Heart left ventricle (tissue), 16 donors: ENCODE measurements at regions not wholly inside any gene's neighbourhood (a gene's known extent, or its start where the extent isn't known, plus 50 kb on each side); places are given as distances from the start of the nearest gene placed in this dataset.

Source experiments
- ATAC-seq, 4 donors: fragments of 200-7000 bp; cut with Tn5 transposase; one replicate each; pipeline ENCODE4 v1.9.1; 2020 to 2022; ENCODE audit warnings: moderate library complexity in 4 of 4, mild to moderate bottlenecking in 3 of 4, moderate number of reproducible peaks in 1 of 4
- DNase-seq, 5 donors: peaks; one replicate each; pipeline ENCODE4 v3.0.0-alpha.2; 2020
- H3K27ac ChIP-seq, 12 donors: fragments of 200-600 bp; sonication (generic) in 4 of 12; one replicate each; pipeline versions ENCODE4 v1.5.0 to v1.8.0; 2016 to 2022; ENCODE audit warnings: mild to moderate bottlenecking in 2 of 12
- H3K27me3 ChIP-seq, 9 donors: fragments of 200-600 bp; sonication (generic) in 2 of 9; one replicate each; pipeline versions ENCODE4 v1.5.1 to v1.8.0; 2016 to 2022; ENCODE audit warnings: mild to moderate bottlenecking in 3 of 9
- H3K36me3 ChIP-seq, 9 donors: fragments of 200-600 bp; sonication (generic) in 2 of 9; one replicate each; pipeline versions ENCODE4 v1.5.0 to v1.8.0; 2018 to 2022; ENCODE audit warnings: mild to moderate bottlenecking in 2 of 9
- H3K4me1 ChIP-seq, 12 donors: fragments of 200-600 bp; sonication (generic) in 4 of 12; one replicate each; pipeline versions ENCODE4 v1.5.0 to v1.8.0; 2016 to 2022; ENCODE audit warnings: mild to moderate bottlenecking in 3 of 12
- H3K4me3 ChIP-seq, 12 donors: fragments of 200-600 bp; sonication (generic) in 4 of 12; one replicate each; pipeline versions ENCODE4 v1.5.0 to v1.8.0; 2017 to 2022; ENCODE audit warnings: mild to moderate bottlenecking in 9 of 12, moderate library complexity in 4 of 12
- H3K9me3 ChIP-seq, 12 donors: fragments of 200-600 bp; sonication (generic) in 4 of 12; one replicate each; pipeline versions ENCODE4 v1.5.0 to v1.8.0; 2016 to 2022; ENCODE audit warnings: mild to moderate bottlenecking in 1 of 12
- POLR2A ChIP-seq, 2 donors: fragments of 450-650 bp; IDR thresholded peaks; one replicate each; pipeline ENCODE4 v1.6.1; 2017; ENCODE audit warnings: antibody characterized with exemption in 2 of 2, mild to moderate bottlenecking in 2 of 2, moderate library complexity in 2 of 2
- WGBS, 4 donors: extraction: QIAGEN DNeasy Blood & Tissue Kit in 2 of 4; methylation state at CpG; one replicate each; pipeline versions ENCODE4 v1.1.5 to v1.1.7; 2013 to 2018; 5-methylcytosine and 5-hydroxymethylcytosine counted together
- intact Hi-C, 10 donors: fragments of 100-400 bp; cut with DNase I; formaldehyde crosslinking; loops; one replicate each; pipeline versions ENCODE4 v1.11.1 to v1.14.2; 2022
- TF ChIP-seq, protein P1 (sequence below), 12 donors: fragments of 200-600 bp; sonication (generic) in 4 of 12; IDR thresholded peaks; one replicate each; pipeline versions ENCODE4 v1.5.0 to v1.8.0; 2018 to 2022; ENCODE audit warnings: antibody characterized with exemption in 12 of 12, mild to moderate bottlenecking in 5 of 12
- donor health status: ischemic (EF 13 %, LVEDD 7.1; RV severe dilation, severe dysfunction).
- donor health status: healthy with polysubstance abuse.
- donor health status: DM: no; HTN: yes; CAD: no.
- donor health status: DM: no; HTN: no; CAD: no.
- donor health status: ischemic (EF 25% LVEDD 6.9; RV normal size, moderate dysfunction).
- donor health status: ischemic (EF 25% LVEDD 5.7; RV mildly dilated, moderate dysfunction).
- donor health status: healthy.
- donor health status: DM: yes; HTN: yes; CAD: no.
- donor health status: ischemic (EF 35%, LVEDD 5.7; RV mildly dilated, moderate dysfunction).
- donor health status: nonischemic (EF 11% LVEDD 7.7; RV severe dilation, severe dysfunction).
- donor health status: DM: yes; HTN: yes; CAD: no.
- donor health status: PGD.
- donor health status: ischemic (EF 29% LVEDD 5.4; RV normal size, mild dysfunction).
- donor health status: nonischemic (EF 23%, LVEDD 6.1; RV moderate dilation, normal function).

DNA sequence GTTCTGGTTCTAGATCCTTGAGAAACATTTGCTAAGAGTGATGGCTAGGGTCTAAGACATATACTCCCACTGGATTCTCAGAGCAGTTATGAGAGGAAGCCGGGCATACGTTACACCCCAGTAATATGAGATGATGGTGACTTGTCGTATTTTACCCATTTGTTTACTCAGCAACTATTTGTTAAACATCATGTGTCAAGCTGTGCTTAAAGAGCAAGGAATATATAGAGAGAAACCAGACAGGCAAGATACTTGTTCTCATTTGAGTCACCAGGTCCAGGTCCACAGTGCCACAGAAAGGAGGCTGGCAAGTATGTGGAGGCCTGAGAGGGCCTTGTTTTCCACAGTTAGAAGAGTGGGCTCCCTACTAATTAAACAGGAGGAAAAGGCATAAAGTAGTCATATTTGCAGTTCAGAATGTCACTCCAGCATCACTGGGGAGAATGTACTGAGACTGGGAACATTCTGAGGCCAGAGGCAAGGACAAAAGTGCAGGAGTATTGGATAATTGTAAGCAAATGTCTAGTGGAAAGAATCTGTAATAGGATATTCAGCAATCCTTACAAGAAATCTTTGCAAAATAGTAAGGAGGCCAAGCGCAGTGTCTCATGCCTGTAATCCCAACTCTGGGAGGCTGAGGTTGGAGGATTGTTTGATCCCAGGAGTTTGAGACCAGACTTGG, 142.2 kb downstream of the IRS2 start:
- no peak for ATAC-seq
- intact Hi-C loops = no loop called here
- WGBS, 4 donors = 72 to 74% (median 72%) methylated on average over 4 of the region's 4 CpGs
- DNase-seq = no peak
- no peak for TF ChIP-seq POLR2A (IDR thresholded peaks at IDR 0.05)
- TF ChIP-seq, protein P1, sequence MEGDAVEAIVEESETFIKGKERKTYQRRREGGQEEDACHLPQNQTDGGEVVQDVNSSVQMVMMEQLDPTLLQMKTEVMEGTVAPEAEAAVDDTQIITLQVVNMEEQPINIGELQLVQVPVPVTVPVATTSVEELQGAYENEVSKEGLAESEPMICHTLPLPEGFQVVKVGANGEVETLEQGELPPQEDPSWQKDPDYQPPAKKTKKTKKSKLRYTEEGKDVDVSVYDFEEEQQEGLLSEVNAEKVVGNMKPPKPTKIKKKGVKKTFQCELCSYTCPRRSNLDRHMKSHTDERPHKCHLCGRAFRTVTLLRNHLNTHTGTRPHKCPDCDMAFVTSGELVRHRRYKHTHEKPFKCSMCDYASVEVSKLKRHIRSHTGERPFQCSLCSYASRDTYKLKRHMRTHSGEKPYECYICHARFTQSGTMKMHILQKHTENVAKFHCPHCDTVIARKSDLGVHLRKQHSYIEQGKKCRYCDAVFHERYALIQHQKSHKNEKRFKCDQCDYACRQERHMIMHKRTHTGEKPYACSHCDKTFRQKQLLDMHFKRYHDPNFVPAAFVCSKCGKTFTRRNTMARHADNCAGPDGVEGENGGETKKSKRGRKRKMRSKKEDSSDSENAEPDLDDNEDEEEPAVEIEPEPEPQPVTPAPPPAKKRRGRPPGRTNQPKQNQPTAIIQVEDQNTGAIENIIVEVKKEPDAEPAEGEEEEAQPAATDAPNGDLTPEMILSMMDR (IDR thresholded peaks at IDR 0.05) = no peak
- peaks cover 0 to 18% (median 0%) of the 10 kb centered on the region in 12 donors for H3K4me1 ChIP-seq
- no peak overlapping the region for H3K4me3 ChIP-seq
- no peaks in the 10 kb centered on the region for H3K36me3 ChIP-seq
- no peak overlapping the region for H3K27ac ChIP-seq
- peaks cover 0 to 9% (median 0%) of the 10 kb centered on the region in 9 donors for H3K27me3 ChIP-seq
- H3K9me3 ChIP-seq = peaks cover 0 to 23% (median 16%) of the 10 kb centered on the region in 12 donors

DNA sequence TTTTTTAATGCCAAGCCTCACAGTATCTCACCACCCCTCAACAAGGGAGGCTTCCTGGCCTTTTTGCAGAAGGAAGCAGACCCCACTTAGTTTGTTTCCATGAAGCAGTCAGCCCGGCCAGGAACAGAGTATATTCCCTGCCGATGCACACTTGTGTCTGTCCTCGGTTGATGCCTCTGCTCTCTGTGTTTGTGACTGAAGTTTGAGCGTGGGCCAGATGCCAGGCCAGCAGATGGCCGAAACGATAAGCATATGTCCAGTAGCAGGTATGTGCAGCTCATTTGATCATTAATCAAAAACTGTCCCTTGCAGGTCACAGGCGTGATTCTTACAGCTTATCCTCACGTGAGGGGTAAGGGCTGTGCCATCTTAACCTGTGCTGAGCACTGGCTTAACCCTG, 144.0 kb downstream of the IRS2 start:
- H3K27me3 ChIP-seq = peaks cover 0 to 5% (median 0%) of the 10 kb centered on the region in 9 donors
- peaks cover 0 to 17% (median 0%) of the 10 kb centered on the region in 12 donors for H3K4me1 ChIP-seq
- intact Hi-C loops = no loop called here
- DNase-seq = no peak
- peaks cover 0 to 30% (median 18%) of the 10 kb centered on the region in 12 donors for H3K9me3 ChIP-seq
- 79 to 91% (median 88%) methylated on average over 7 to 8 of the region's 8 CpGs for WGBS, 4 donors
- H3K4me3 ChIP-seq = no peak overlapping the region
- H3K27ac ChIP-seq = no peak overlapping the region
- TF ChIP-seq, protein P1 (IDR thresholded peaks at IDR 0.05) = no peak
- TF ChIP-seq POLR2A (IDR thresholded peaks at IDR 0.05) = no peak
- ATAC-seq = no peak
- H3K36me3 ChIP-seq = no peaks in the 10 kb centered on the region

DNA sequence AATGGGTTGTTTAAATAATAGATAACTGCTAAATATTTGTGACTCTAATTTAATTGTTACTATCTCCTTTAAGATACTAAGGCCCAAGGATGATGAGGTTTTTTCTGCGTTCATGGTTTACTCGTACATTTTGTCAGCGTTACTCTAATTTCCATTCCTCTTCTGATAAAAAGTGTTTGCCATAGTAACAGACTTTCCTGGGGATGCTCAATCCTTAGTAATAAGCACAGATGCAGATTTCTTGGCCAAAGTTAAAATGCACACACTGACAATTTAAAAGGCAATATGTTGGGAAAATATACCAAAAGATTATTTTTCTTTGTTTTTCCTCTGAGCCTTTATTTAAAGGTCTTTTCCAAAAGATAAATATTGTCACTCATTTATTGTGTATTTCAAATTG, 149.6 kb downstream of the IRS2 start:
- ATAC-seq (no peak), DNase-seq (no peak)
- intact Hi-C loops = no loop called here
- H3K4me3 ChIP-seq = no peak overlapping the region
- no peaks in the 10 kb centered on the region for H3K4me1 ChIP-seq
- no peak overlapping the region for H3K27ac ChIP-seq
- H3K36me3 ChIP-seq = no peaks in the 10 kb centered on the region
- TF ChIP-seq, protein P1 (IDR thresholded peaks at IDR 0.05) = no peak
- no peak for TF ChIP-seq POLR2A (IDR thresholded peaks at IDR 0.05)
- H3K27me3 ChIP-seq = peaks cover 0 to 12% (median 0%) of the 10 kb centered on the region in 9 donors
- peaks cover 0 to 29% (median 18%) of the 10 kb centered on the region in 12 donors for H3K9me3 ChIP-seq
- 75 to 83% (median 78%) methylated on average over 3 of the region's 3 CpGs for WGBS, 4 donors

DNA sequence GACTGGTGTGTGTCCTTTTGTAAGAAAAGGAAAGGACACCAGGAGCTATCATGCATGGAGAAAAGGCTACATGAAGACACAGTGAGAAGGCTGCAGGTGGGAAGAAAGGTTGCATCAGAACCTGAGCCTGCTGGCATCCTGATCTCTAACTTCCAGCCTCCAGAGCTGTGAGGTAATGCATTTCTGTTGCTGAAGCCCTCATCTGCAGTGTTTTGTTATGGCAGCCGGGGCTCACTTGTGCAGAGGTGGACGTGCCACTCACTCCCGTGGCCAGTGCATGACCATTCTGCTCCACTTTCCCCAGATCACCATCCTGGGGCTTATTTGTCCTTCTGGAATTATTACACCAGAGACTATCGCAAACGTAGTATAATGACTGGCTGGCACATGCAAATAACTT, 155.3 kb downstream of the IRS2 start:
- ATAC-seq (no peak), DNase-seq (no peak)
- H3K4me3 ChIP-seq = no peak overlapping the region
- H3K36me3 ChIP-seq = no peaks in the 10 kb centered on the region
- 82 to 92% (median 87%) methylated on average over 5 of the region's 5 CpGs for WGBS, 4 donors
- TF ChIP-seq, protein P1 (IDR thresholded peaks at IDR 0.05) = no peak
- no peak for TF ChIP-seq POLR2A (IDR thresholded peaks at IDR 0.05)
- no peak overlapping the region for H3K27ac ChIP-seq
- H3K4me1 ChIP-seq = no peaks in the 10 kb centered on the region
- intact Hi-C loops = no loop called here
- H3K9me3 ChIP-seq = no peaks in the 10 kb centered on the region
- H3K27me3 ChIP-seq = peaks cover 0 to 5% (median 0%) of the 10 kb centered on the region in 9 donors
